Naive thymus-derived CD8-positive, alpha-beta T cell (primary cell): ENCODE measurements at regions not wholly inside any gene's neighbourhood (a gene's known extent, or its start where the extent isn't known, plus 50 kb on each side); places are given as distances from the start of the nearest gene placed in this dataset.

Experiments used
- ATAC-seq, 2 donors: fragments of 150-1000 bp; cut with Tn5 transposase in 1 of 2; sonication (Bioruptor Pico), chemical (Tn5 transposase) in 1 of 2; 1 replicate in 1 of 2; 2 replicates in 1 of 2; pipeline ENCODE4 v1.10.0; 2021; ENCODE audit warnings: mild to moderate bottlenecking in 2 of 2, moderate library complexity in 2 of 2
- POLR2A ChIA-PET: fragments of 350-600 bp; sonication (Branson Sonifier 250); formaldehyde crosslinking; loops from one replicate; lab custom pipeline; 2021; ENCODE audit warnings: antibody characterized with exemption; lab: Charles Lee
- DNase-seq, 10 donors: peaks; one replicate each; pipeline versions ENCODE4 v3.0.0 to v3.0.0-alpha.2; 2020 to 2022
- H3K27ac Mint-ChIP-seq, 10 donors: one replicate each; pipeline ENCODE4 v1.8.0; 2020 to 2022; ENCODE audit warnings: mild to moderate bottlenecking in 10 of 10, mixed read lengths in 10 of 10, moderate library complexity in 4 of 10, inconsistent platforms in 1 of 10
- H3K27me3 Mint-ChIP-seq, 5 donors: one replicate each; pipeline ENCODE4 v1.8.0; 2021 to 2022; ENCODE audit warnings: mixed read lengths in 5 of 5
- H3K36me3 Mint-ChIP-seq, 3 donors: one replicate each; pipeline ENCODE4 v1.8.0; 2020 to 2022; ENCODE audit warnings: mixed read lengths in 3 of 3, mild to moderate bottlenecking in 2 of 3, inconsistent platforms in 1 of 3
- H3K4me1 Mint-ChIP-seq, 4 donors: one replicate each; pipeline ENCODE4 v1.8.0; 2021 to 2022; ENCODE audit warnings: mixed read lengths in 4 of 4
- H3K4me3 Mint-ChIP-seq, 10 donors: one replicate each; pipeline ENCODE4 v1.8.0; 2020 to 2022; ENCODE audit warnings: mild to moderate bottlenecking in 10 of 10, mixed read lengths in 10 of 10, moderate library complexity in 6 of 10, inconsistent platforms in 1 of 10
- H3K9me3 Mint-ChIP-seq, 9 donors: one replicate each; pipeline ENCODE4 v1.8.0; 2020 to 2022; ENCODE audit warnings: mixed read lengths in 9 of 9, mild to moderate bottlenecking in 3 of 9, inconsistent platforms in 1 of 9, moderate library complexity in 1 of 9

DNA sequence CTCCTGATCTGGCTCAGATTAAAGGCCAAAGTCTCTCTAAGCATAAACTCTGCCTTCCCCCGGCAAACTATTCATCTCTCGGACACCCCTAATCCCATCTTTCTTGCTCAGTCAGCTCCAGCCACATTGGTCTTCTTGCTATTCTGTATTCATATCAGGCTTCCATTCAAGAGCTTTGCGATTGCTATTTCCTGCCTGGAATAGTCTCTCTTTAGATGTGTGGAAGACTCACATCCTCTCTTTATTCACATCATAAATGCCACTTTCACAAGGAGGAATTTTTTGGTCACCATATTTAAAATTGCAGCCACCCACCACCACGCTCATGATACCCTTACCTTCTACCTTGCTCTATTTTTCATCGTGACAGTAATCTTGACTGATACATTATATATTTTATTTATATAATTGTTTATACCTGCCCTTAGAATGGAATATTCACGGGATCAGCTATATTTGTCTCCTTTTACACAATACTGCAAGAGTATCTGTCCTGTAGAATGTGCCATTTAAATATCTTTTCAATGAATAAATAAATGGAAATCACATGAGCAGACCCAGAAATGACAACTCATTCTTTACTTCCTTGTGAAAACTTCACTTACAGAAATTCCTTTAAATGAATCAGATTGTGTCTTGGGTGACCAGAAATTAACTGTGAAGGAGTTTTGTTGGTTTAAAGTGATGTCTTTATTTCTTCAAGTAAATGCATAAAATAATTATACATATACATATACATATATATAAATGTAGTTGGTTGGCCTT lies 780.6 kb upstream of the FLRT2 start:
- Mint-ChIP-seq H3K9me3 (peaks cover 2 to 26% (median 10%) of the 10 kb centered on the region in 9 donors), H3K4me3 (no peak overlapping the region), H3K27ac (no peak overlapping the region), H3K36me3 (no peaks in the 10 kb centered on the region), H3K27me3 (no peaks in the 10 kb centered on the region), H3K4me1 (peaks cover 0 to 2% (median 0%) of the 10 kb centered on the region in 4 donors)
- no peak for ATAC-seq
- no peak for DNase-seq
- POLR2A ChIA-PET, result no interaction called here

DNA sequence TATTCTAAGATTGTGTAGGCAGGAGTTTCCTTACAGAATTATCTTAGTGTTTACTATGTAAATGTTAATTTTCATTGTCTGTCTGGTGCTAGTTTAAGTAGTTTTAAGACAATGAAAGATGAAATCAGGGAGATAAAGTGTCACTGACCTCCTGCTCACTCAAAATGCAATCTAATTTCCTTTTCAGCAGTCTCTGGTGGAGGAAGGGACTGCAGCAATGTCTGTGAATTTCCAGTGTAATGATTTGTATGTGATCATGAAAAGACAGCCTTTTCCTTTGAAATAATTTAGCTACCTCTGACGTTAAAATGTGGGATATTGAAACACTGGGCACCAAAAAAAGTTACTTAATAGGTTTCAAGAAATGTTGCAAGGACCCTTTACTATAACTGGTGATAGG lies 779.7 kb upstream of the FLRT2 start:
- DNase-seq (no peak), ATAC-seq (no peak)
- Mint-ChIP-seq H3K4me3 (no peak overlapping the region), H3K9me3 (peaks cover 2 to 27% (median 3%) of the 10 kb centered on the region in 9 donors), H3K36me3 (no peaks in the 10 kb centered on the region), H3K27ac (no peak overlapping the region), H3K4me1 (peaks cover 0 to 2% (median 0%) of the 10 kb centered on the region in 4 donors), H3K27me3 (no peaks in the 10 kb centered on the region)
- POLR2A ChIA-PET, result no interaction called here

DNA sequence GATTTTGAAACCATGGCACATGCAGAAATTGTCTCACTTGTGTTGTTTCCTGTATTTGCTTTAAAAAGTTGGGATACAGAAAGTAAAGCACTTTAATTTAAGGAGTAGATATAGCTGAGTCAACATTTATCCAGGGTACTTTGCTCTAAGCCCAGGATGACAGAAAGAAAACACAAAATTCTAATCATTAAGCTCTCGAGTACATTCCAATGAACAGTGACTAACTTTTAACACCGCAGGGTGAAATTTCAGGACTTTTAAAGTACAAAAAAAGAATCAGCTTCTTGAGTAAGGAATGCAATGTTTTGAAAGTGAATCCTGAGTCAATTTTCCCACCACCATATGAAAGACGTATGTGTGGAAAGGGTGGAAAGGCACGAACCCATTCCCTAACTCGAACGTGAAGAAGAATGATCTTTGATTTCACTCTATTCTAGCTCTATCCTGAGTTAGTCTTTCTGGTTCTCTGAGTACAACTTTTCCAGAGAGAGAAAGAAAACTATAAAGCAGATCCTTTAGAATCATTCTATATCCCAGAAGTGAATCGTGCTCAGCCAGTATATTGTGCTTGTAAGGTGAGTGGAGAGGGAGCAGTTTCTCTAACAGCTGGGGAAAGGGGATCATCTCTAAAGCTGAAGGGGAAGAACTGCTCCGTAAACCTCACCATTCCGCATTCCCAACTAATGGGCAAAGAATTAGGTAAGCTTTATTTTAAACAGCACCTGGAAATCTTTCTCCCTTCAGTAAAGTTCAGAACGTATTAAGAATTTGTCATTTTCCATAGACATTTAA lies 779.0 kb upstream of the FLRT2 start:
- H3K4me1 Mint-ChIP-seq, result peaks cover 0 to 2% (median 0%) of the 10 kb centered on the region in 4 donors
- POLR2A ChIA-PET, result no interaction called here
- no peaks in the 10 kb centered on the region for H3K36me3 Mint-ChIP-seq
- no peak overlapping the region for H3K27ac Mint-ChIP-seq
- ATAC-seq (no peak), DNase-seq (no peak)
- H3K4me3 Mint-ChIP-seq, result no peak overlapping the region
- no peaks in the 10 kb centered on the region for H3K27me3 Mint-ChIP-seq
- H3K9me3 Mint-ChIP-seq, result peaks cover 2 to 34% (median 5%) of the 10 kb centered on the region in 9 donors

DNA sequence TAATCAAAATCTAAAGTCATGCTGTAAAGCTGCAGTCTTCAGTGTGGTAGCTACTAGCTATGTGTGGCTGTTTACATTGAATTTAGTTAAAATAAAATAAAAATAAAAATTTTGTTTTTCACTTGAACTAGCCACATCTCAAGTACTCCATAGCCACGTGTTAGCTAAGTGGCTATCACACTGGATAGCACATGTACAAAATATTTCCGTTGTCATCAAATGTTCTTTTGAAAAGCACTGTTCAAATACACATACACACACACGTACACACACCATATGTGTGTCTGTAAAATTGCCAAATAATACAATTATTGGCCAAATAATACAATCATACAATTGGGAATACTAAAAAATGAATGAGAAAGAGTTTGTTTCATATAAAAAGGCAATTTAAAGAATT lies 778.2 kb upstream of the FLRT2 start:
- no peak overlapping the region for H3K27ac Mint-ChIP-seq
- no peak for ATAC-seq
- peaks cover 2 to 39% (median 5%) of the 10 kb centered on the region in 9 donors for H3K9me3 Mint-ChIP-seq
- H3K4me1 Mint-ChIP-seq, result peaks cover 0 to 2% (median 0%) of the 10 kb centered on the region in 4 donors
- no peak overlapping the region for H3K4me3 Mint-ChIP-seq
- POLR2A ChIA-PET, result no interaction called here
- H3K36me3 Mint-ChIP-seq, result no peaks in the 10 kb centered on the region
- no peak for DNase-seq
- no peaks in the 10 kb centered on the region for H3K27me3 Mint-ChIP-seq

DNA sequence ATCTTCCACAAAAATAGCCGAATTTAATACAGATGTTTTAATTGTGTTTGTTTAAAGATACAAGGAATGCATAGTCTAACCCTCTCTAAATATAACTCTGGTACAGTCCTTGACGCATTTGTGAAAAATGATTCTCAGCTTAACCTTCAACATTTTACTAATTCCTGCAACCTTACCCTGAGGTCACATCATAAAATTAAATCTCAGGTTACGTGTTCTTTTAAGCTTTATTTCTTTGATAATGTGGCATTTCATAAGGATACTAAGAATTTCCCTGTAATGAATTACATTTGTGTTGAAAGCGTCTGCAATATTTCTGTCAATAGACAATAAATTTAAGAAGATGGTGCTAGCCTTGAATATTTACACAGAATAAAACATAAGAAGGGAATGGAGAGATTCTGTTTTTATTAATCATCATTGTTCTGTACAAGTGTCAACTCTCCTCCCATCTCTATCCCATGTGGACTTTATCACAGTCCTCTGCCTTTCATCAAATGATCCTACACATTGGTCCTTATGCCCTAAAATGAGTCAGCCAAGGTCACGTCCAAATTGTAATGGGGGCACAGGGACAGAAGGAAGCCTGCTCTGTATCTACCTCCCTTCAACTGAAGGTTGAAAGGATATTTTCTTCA lies 769.3 kb upstream of the FLRT2 start:
- Mint-ChIP-seq H3K36me3 (no peaks in the 10 kb centered on the region), H3K27ac (no peak overlapping the region), H3K4me1 (no peaks in the 10 kb centered on the region), H3K9me3 (peaks cover 4 to 44% (median 12%) of the 10 kb centered on the region in 9 donors), H3K4me3 (no peak overlapping the region), H3K27me3 (no peaks in the 10 kb centered on the region)
- POLR2A ChIA-PET, result no interaction called here
- ATAC-seq (no peak), DNase-seq (no peak)

DNA sequence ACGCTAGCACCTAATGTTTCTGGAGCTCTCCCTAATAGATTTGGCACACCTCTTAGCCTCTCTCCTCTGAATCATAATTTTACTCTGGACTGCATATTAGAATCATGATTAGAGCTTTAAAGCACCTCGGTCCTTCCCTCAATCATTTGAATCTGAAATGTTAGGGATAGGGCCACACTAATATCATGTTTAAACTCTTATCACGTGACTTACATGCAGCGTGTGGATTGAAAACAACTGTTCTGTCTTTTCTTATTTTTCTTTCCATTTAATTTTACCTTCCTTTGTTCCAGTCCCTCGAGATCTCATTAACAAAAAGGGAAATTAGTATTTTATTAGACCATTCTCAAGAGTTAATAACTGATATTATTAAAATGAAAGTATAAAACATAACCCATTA lies 762.5 kb upstream of the FLRT2 start:
- Mint-ChIP-seq H3K9me3 (peaks cover 5 to 33% (median 14%) of the 10 kb centered on the region in 9 donors), H3K36me3 (peaks cover 0 to 4% (median 0%) of the 10 kb centered on the region in 3 donors), H3K27ac (no peak overlapping the region), H3K27me3 (no peaks in the 10 kb centered on the region), H3K4me1 (no peaks in the 10 kb centered on the region), H3K4me3 (no peak overlapping the region)
- no peak for DNase-seq
- POLR2A ChIA-PET, result no interaction called here
- ATAC-seq, result no peak

DNA sequence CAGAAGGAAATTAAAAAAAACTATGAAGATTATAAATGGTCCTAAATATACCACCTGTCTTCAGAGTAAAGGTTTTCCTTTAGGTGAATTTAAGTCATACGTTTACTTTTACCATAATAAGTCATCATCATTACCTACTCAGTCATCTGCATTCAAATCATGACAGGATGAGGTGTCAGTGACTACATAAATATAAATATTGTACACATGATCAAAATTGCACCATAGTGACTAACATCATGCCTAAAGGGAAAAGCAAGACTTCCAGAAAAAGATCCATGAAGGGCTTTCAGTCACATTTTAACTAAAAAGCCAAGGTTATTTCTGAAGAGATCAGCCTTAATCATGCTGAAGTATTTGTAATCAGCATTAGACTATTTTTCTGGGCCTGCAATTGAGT lies 759.9 kb upstream of the FLRT2 start:
- DNase-seq (no peak), ATAC-seq (no peak)
- H3K36me3 Mint-ChIP-seq, result peaks cover 0 to 4% (median 0%) of the 10 kb centered on the region in 3 donors
- no peaks in the 10 kb centered on the region for H3K27me3 Mint-ChIP-seq
- peaks cover 2 to 37% (median 16%) of the 10 kb centered on the region in 9 donors for H3K9me3 Mint-ChIP-seq
- no peak overlapping the region for H3K4me3 Mint-ChIP-seq
- H3K27ac Mint-ChIP-seq, result no peak overlapping the region
- no peaks in the 10 kb centered on the region for H3K4me1 Mint-ChIP-seq
- POLR2A ChIA-PET, result no interaction called here

DNA sequence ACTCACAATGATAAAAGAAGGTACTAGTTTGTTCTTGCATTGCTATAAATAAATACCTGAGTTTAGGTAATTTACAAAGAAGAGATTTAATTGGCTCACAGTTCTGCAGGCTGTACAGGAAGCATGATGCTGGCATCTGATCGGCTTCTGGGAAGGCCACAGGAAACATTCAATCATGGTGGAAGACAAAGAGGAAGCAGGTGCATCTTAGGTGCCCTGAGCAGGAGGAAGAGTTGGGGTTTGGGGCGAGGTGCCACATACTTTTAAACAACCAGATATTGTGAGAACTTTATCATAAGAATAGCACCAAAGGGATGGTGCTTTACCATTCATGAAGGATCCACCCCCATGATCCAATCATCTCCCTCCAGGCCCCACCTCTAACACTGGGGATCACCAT lies 752.6 kb upstream of the FLRT2 start:
- no peaks in the 10 kb centered on the region for H3K27me3 Mint-ChIP-seq
- no peak overlapping the region for H3K27ac Mint-ChIP-seq
- no peak for DNase-seq
- POLR2A ChIA-PET, result no interaction called here
- no peak overlapping the region for H3K4me3 Mint-ChIP-seq
- no peaks in the 10 kb centered on the region for H3K4me1 Mint-ChIP-seq
- H3K9me3 Mint-ChIP-seq, result peaks cover 3 to 30% (median 11%) of the 10 kb centered on the region in 9 donors
- H3K36me3 Mint-ChIP-seq, result no peaks in the 10 kb centered on the region
- no peak for ATAC-seq

DNA sequence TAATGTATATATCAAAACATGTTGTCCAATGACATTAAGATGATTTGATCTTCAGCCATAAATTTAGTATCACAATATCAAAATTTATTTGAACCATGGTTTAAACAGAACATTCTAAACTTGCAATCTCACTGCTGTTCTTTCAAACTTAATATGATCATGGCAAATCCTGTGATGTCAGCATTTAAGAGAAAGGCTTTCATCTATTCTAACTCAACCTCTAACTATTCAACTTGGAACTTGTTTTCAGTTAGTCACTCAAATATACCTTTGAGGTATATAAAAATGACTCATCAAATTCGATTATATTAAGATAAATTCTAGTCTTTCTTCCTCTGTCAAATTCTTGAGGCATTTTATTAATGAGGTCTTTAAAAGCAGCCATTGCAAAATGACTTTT lies 747.0 kb upstream of the FLRT2 start:
- DNase-seq (no peak), ATAC-seq (no peak)
- Mint-ChIP-seq H3K27ac (no peak overlapping the region), H3K4me1 (no peaks in the 10 kb centered on the region), H3K36me3 (peaks cover 0 to 5% (median 0%) of the 10 kb centered on the region in 3 donors), H3K9me3 (peaks cover 5 to 19% (median 11%) of the 10 kb centered on the region in 9 donors), H3K27me3 (no peaks in the 10 kb centered on the region), H3K4me3 (no peak overlapping the region)
- POLR2A ChIA-PET, result no interaction called here

DNA sequence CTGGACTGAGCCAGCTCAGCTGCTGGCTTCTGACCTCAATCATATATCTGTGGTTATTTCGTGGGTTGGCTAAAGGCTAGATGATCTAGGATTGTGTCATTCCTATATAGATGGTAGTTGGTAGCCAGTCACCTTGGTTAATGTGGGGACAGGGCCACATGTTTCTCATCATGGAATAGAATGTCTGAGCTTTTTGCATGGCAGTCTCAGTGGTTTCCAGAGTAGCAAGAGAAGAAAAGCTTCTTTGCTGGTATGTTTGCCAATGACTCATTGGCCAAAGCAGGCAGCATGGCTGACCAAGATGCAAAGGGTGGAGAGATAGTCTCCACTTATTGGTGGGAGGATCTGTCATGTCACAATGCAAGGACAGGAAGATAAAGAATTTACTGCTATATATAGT lies 746.4 kb upstream of the FLRT2 start:
- no peak for DNase-seq
- no peak for ATAC-seq
- no peaks in the 10 kb centered on the region for H3K4me1 Mint-ChIP-seq
- H3K9me3 Mint-ChIP-seq, result peaks cover 5 to 22% (median 11%) of the 10 kb centered on the region in 9 donors
- no peak overlapping the region for H3K27ac Mint-ChIP-seq
- no peaks in the 10 kb centered on the region for H3K27me3 Mint-ChIP-seq
- H3K4me3 Mint-ChIP-seq, result no peak overlapping the region
- POLR2A ChIA-PET, result no interaction called here
- H3K36me3 Mint-ChIP-seq, result peaks cover 0 to 5% (median 0%) of the 10 kb centered on the region in 3 donors

DNA sequence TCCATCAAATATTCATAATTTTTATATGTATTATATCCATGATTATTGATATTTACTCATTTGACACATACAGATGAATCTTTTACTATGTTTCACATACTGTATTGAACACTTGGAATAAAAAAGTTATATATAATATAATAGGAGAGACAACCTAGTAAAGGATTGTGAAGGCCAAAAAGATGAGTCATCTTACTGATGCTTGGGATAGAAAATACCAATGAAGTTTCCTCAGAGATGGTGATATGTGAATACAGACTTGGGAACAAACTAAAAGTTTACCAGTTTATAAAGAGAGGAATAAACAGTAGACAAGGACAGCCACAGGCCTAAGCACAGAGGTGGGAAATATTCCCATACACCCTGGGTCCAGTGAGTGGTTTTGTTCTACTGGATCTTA lies 743.9 kb upstream of the FLRT2 start:
- no peak for ATAC-seq
- no peak overlapping the region for H3K27ac Mint-ChIP-seq
- peaks cover 0 to 5% (median 0%) of the 10 kb centered on the region in 3 donors for H3K36me3 Mint-ChIP-seq
- POLR2A ChIA-PET, result no interaction called here
- H3K4me1 Mint-ChIP-seq, result no peaks in the 10 kb centered on the region
- no peak for DNase-seq
- no peaks in the 10 kb centered on the region for H3K27me3 Mint-ChIP-seq
- H3K9me3 Mint-ChIP-seq, result peaks cover 6 to 24% (median 11%) of the 10 kb centered on the region in 9 donors
- no peak overlapping the region for H3K4me3 Mint-ChIP-seq

DNA sequence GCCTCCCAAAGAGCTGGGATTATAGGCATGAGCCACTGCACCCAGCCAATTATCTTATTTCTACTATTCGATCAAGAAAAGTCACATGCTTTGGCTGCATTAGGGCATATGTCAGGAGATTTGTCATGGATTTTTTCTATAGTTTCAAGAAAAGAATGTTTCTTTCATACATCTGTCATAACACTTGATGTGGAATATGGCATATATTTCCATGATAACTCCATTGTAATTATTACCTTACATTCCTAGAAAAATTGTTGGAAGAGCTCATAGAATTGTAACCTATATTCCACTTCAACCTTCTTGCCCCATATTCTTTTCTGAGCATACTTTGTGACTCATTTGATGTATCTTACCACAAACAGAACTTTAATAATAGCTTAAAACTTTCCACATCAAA lies 740.9 kb upstream of the FLRT2 start:
- Mint-ChIP-seq H3K4me3 (no peak overlapping the region), H3K36me3 (peaks cover 0 to 5% (median 0%) of the 10 kb centered on the region in 3 donors), H3K9me3 (peaks cover 2 to 25% (median 8%) of the 10 kb centered on the region in 9 donors), H3K27ac (peak overlapping the region in 1 of 10 donors; percentile 11), H3K27me3 (no peaks in the 10 kb centered on the region), H3K4me1 (no peaks in the 10 kb centered on the region)
- POLR2A ChIA-PET, result no interaction called here
- DNase-seq (no peak), ATAC-seq (no peak)
